GM23248 (cell line): ENCODE measurements at regions not wholly inside any gene's neighbourhood (a gene's known extent, or its start where the extent isn't known, plus 50 kb on each side); places are given as distances from the start of the nearest gene placed in this dataset.

Experiments used
- EZH2 ChIP-seq: fragments of 200-600 bp; sonication (generic); IDR thresholded peaks from 2 replicates; pipeline ENCODE4 v1.6.1; 2018; ENCODE audit warnings: antibody characterized with exemption, mild to moderate bottlenecking; ENCODE audit not compliant: insufficient read depth, poor library complexity, severe bottlenecking
- EZH2phosphoT487 ChIP-seq: fragments of 200-600 bp; sonication (generic); IDR thresholded peaks from 2 replicates; pipeline ENCODE4 v1.6.1; 2018; ENCODE audit warnings: antibody characterized with exemption, moderate library complexity, mild to moderate bottlenecking, low read depth; ENCODE audit not compliant: insufficient read depth

DNA sequence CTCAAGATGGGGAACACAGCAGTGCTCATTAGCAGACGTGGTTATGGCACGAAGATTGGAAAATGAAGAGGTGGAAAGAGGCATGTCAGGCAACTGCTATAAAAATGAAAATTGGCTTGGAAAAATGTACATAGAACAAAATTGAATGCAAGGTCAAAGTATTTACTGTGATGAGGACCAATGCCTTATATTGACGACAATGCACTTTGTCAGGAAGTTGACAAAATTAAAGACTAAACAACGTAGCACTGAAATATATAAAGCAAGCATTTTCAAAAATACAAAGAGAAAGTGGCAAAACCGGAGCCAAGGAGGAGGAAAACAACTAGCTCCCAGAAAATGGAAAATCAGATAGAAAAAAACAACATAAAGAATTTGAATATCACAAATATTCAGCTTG, 113.7 kb upstream of the SGCG start:
- TF ChIP-seq EZH2 (no peak), EZH2phosphoT487 (no peak)
